Tibial artery (tissue), 4 donors: ENCODE measurements at regions not wholly inside any gene's neighbourhood (a gene's known extent, or its start where the extent isn't known, plus 50 kb on each side); places are given as distances from the start of the nearest gene placed in this dataset.

ENCODE experiments used
- DNase-seq, 2 donors: peaks; one replicate each; pipeline ENCODE4 v3.0.0-alpha.2; 2019
- H3K27ac ChIP-seq, 2 donors: fragments of 200-600 bp; sonication (generic) in 1 of 2; 1 replicate in 1 of 2; 2 replicates in 1 of 2; pipeline ENCODE4 v1.5.1; 2018 to 2019; ENCODE audit warnings: mild to moderate bottlenecking in 1 of 2
- H3K27me3 ChIP-seq, 2 donors: fragments of 200-600 bp; sonication (generic) in 1 of 2; one replicate each; pipeline versions ENCODE4 v1.5.1 to v1.6.0; 2016 to 2019
- H3K36me3 ChIP-seq, 3 donors: fragments of 200-600 bp; sonication (generic) in 2 of 3; one replicate each; pipeline ENCODE4 v1.5.1; 2016 to 2019; ENCODE audit warnings: mild to moderate bottlenecking in 2 of 3
- H3K4me1 ChIP-seq, 4 donors: fragments of 200-600 bp; sonication (generic) in 2 of 4; 1 replicate in 3 of 4; 2 replicates in 1 of 4; pipeline ENCODE4 v1.5.1; 2016 to 2019
- H3K4me3 ChIP-seq, 2 donors: fragments of 200-600 bp; sonication (generic) in 1 of 2; 1 replicate in 1 of 2; 2 replicates in 1 of 2; pipeline ENCODE4 v1.5.1; 2018 to 2019; ENCODE audit warnings: mild to moderate bottlenecking in 2 of 2
- H3K9me3 ChIP-seq, 3 donors: fragments of 200-600 bp; sonication (generic) in 1 of 3; one replicate each; pipeline ENCODE4 v1.5.1; 2016 to 2019
- CTCF ChIP-seq, 2 experiments: fragments of 200-600 bp in 1 of 2; fragments of 450-650 bp in 1 of 2; IDR thresholded peaks; one replicate each; pipeline ENCODE4 v1.5.1; 2017 to 2019; ENCODE audit warnings: antibody characterized with exemption in 2 of 2, mild to moderate bottlenecking in 1 of 2, moderate library complexity in 1 of 2
- intact Hi-C: fragments of 100-400 bp; cut with DNase I; formaldehyde crosslinking; loops from one replicate; pipeline ENCODE4 v1.15.0; 2023; ENCODE audit warnings: low total_unique reads

- no peaks in the 10 kb centered on the region for H3K27me3 ChIP-seq
- peaks cover 0 to 31% (median 19%) of the 10 kb centered on the region in 4 donors for H3K4me1 ChIP-seq
- intact Hi-C loops: no loop called here
- no peak for TF ChIP-seq CTCF (IDR thresholded peaks at IDR 0.05)
- H3K9me3 ChIP-seq: no peaks in the 10 kb centered on the region
- no peaks in the 10 kb centered on the region for H3K36me3 ChIP-seq
- DNase-seq: peak in 1 of 2 donors; percentile 64
- peak overlapping the region; percentile 42 to 45 for H3K27ac ChIP-seq
- no peak overlapping the region for H3K4me3 ChIP-seq
These were observed 89.1 kb upstream of the COL5A1 start for GRCh38 chr9:134552349-134552990.

- Histone ChIP-seq H3K4me3 (no peak overlapping the region), H3K36me3 (no peaks in the 10 kb centered on the region), H3K27me3 (no peaks in the 10 kb centered on the region), H3K9me3 (no peaks in the 10 kb centered on the region), H3K27ac (peak overlapping the region in 1 of 2 donors; percentile 16), H3K4me1 (peaks cover 0 to 31% (median 19%) of the 10 kb centered on the region in 4 donors)
- intact Hi-C loops: no loop called here
- TF ChIP-seq CTCF (IDR thresholded peaks at IDR 0.05): no peak
- DNase-seq: peak in 1 of 2 donors; percentile 61
These were observed 88.3 kb upstream of the COL5A1 start for GRCh38 chr9:134553061-134553891.

GRCh38 chr9:134553996-134554372, 87.6 kb upstream of the COL5A1 start:
- Histone ChIP-seq H3K27me3 (no peaks in the 10 kb centered on the region), H3K4me1 (peaks cover 0 to 31% (median 19%) of the 10 kb centered on the region in 4 donors), H3K27ac (no peak overlapping the region), H3K36me3 (no peaks in the 10 kb centered on the region), H3K4me3 (no peak overlapping the region), H3K9me3 (no peaks in the 10 kb centered on the region)
- DNase-seq: peak in 1 of 2 donors; percentile 56
- no peak for TF ChIP-seq CTCF (IDR thresholded peaks at IDR 0.05)
- intact Hi-C loops: no loop called here

- Histone ChIP-seq H3K4me1 (peaks cover 0 to 31% (median 19%) of the 10 kb centered on the region in 4 donors), H3K4me3 (no peak overlapping the region), H3K27me3 (no peaks in the 10 kb centered on the region), H3K27ac (no peak overlapping the region), H3K36me3 (no peaks in the 10 kb centered on the region), H3K9me3 (no peaks in the 10 kb centered on the region)
- no peak for TF ChIP-seq CTCF (IDR thresholded peaks at IDR 0.05)
- DNase-seq: peak in 1 of 2 donors; percentile 63
- intact Hi-C loops: no loop called here
These were observed 87.1 kb upstream of the COL5A1 start for GRCh38 chr9:134554373-134555093.

GRCh38 chr9:134555094-134555650, 86.4 kb upstream of the COL5A1 start:
- no peak for TF ChIP-seq CTCF (IDR thresholded peaks at IDR 0.05)
- Histone ChIP-seq H3K27me3 (no peaks in the 10 kb centered on the region), H3K4me3 (no peak overlapping the region), H3K4me1 (peaks cover 0 to 31% (median 19%) of the 10 kb centered on the region in 4 donors), H3K9me3 (no peaks in the 10 kb centered on the region), H3K27ac (no peak overlapping the region), H3K36me3 (no peaks in the 10 kb centered on the region)
- intact Hi-C loops: no loop called here
- DNase-seq: peak in 1 of 2 donors; percentile 24
